ENCODE measurements at regions not wholly inside any gene's neighbourhood (a gene's known extent, or its start where the extent isn't known, plus 50 kb on each side); places are given as distances from the start of the nearest gene placed in this dataset.
"Not testable (repeated sequence)": the region's sequence is repeated elsewhere in the genome, so short reads cannot be mapped to it uniquely, and the experiment has no call there.

DNA sequence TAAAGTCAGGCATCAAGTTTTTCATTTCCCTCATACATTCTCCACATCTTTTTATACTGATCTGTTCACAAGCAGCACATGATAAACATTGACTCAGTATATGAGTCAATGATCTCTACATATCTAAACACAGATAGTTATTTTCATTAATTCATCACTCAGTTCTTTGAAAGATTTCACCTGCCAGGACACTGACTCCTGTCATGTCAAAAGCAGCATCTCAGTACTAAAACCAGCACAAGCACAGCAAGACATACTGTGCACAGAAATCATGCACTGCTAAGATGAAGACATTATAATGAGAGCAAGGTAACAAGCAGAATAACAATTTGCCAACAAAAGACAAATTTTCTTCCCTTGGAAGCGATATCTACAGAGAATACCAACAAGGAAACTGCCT, 206.1 kb upstream of the COX7C start:
- no peak for DNase-seq (ENCODE audit: low spot score)

DNA sequence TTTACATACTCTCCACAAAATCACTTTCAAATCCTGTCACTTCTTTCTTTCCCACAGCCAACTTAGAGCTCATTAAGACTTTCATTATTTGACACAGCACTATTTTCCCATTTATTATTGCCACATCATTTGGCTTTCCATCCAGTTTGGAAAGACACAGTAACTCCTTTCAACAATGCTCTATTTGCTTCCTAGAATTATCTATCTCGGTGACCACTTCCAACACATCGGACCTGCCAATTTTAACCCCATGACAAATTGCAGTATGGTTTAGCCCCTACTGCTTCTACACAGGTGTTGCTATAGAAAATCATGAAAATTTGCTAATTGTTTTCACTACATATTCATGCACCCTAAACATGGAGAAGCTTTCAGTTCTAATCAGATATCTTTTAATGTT, 190.6 kb upstream of the COX7C start:
- DNase-seq (ENCODE audit: low spot score) = no peak

DNA sequence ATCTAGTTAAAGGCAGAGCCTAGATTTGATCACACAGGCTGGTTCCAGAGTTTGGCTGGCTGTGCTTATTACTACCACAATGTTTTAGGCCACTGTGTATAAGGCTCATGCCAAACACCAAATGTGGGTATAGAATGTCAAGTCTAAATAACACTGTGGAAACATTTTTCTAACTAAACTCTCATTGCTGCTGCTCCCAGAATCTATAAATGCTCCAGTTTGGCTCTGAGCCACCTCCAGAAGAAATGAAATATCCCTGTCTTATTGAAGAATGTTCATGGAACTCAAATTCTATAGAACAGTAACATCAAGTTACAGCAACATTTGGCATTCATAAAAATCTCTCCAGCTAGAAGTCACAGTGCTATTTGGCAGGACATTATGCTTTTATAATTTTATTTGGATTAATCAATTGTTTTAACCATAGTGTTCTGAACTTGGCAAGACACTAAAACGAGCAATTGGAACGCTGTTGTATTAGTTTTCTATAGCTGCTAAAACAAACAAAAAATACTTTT, 178.1 kb upstream of the COX7C start:
- DNase-seq (ENCODE audit: low spot score) = no peak

DNA sequence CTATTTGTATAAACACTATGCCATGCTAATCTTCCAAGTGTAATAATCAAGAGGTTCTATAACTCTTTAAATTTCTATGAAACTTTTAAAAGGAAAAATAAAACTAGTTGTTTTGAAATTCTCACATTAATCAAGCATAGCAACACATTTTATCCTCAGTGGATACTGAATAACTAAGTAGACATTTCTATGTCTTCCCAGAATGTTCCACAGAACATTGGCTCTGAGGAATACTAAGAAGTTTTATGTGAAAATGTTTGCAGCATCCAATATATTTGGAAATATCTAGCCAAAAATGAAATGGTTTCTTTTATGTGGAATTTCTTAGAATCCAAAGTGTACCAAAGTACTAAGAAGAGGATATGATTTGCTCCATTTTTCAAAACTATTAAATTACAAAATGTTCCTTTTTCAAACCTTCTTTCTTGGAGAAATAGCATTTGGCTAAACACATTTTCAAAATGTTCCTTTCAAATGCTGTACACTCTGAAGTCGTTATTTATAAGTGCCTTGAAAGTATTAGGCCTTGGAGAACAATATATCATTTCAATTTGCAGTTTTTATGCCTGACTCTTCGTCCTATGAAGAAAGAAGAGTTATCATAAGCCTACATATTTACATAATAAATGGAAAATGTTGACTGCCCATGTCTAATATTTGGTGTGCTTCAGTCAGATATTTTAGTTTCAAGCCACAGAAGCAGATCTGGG, 175.6 kb upstream of the COX7C start:
- DNase-seq (ENCODE audit: low spot score) = no peak

DNA sequence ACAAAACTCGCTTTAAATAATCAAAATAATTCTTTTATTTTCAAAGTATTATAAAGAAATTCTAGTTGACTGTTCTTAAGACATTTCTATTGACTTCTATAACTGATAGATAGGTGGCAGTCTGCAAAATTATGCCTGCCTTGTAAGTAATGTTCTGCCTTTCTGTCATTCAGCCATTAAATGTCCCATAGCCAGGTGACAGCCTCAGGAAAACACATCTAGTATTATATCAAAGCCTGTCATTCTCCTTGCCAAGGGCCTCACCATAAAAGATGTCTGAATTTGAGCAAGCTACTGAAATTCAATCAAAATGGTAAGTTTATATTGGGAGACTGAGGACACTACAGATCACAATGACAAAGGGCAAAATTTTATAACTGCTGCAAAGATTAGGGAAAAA, 170.4 kb upstream of the COX7C start:
- no peak for DNase-seq (ENCODE audit: low spot score)

DNA sequence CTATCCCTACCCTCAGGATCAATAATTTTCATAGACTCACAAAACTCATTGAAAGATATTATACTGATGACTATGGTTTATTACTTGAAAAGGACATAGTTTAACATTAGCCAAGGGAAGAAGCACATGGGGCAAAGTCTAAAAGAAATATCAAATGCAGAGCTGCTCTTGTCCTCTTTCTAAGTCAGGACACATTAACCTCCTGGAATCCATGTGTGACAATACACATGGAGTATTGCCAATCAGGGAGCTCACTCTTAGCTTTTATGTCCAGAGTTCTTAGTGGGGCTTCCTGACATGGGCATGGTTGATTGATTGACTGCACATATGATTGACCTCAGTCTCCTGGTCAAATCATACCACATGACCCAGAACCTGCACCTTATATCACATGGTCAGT, 165.5 kb upstream of the COX7C start:
- no peak for DNase-seq (ENCODE audit: low spot score)

DNA sequence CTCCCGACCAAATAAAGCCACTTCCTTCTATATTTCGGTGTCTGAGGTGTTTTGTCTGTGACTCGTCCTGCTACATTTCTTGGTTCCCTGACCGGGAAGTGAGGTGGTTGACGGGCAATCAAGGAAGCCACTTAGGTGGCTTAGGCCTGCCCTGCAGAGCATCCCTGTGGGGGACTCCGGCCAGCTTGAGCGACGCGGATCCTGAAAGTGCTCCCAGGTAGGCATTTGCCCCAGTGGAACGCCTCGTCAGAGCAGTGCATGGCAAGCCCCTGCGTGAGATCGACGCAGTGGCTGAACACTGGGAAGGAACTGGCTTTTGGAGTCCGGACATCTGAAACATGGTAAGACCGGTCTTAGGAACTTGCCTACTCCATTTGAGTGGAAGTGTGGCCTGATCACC, 157.2 kb upstream of the COX7C start:
- no peak for DNase-seq (ENCODE audit: low spot score)

DNA sequence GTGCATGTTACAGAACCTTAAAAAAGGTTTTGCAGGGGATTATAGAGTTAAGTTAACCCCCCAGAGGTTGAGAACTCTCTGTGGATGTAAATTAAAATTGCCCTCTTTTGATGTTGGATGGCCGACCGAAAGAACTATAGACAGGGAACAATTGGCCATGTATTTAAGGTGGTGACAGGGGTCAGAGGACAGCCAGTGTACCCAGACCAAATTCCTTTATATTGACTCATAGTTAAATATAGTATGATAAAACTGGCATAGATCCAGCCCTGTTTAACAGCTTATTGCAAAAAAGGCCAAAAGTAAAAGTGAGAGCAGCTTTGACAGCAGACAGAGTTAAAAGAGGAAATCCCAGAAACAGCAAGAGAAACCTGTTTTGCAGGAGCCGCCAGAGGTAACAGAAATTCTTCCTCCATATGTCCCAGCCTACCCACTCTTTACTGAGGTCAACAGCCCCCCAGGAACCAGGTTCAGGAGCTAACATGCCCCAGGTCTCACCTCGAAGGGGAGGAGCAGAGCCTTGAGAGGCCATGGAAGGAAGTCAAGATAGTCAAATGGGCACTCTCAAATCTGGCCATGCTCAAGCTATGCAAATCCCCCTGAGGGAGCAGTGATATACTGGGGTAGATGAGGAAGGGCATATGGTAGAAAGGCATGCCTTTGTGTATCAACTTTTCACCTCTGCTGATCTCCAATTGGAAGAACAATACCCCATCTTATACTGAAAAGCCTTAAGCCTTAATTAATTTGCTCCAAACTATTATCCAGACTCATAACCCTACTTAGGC, 156.4 kb upstream of the COX7C start:
- peak; percentile 40 for DNase-seq (ENCODE audit: low spot score)

DNA sequence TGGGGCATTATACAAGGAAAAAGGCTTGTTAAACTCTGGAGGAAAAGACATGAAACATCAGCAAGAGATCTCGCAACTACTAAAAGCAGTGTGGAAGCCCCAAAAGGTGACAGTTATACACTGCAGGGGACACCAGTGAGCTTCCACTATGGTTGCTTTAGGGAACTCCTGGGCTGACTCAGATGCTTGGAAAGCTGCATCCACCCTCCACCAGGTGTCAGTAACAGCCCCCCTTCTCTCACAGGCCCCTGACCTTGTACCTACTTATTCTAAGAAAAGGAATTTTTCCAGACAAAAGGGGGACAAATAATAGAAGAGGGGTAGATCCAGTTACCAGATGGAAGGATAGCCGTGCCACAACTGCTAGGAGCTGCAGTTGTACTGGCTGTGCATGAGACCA, 154.4 kb upstream of the COX7C start:
- no peak for DNase-seq (ENCODE audit: low spot score)

DNA sequence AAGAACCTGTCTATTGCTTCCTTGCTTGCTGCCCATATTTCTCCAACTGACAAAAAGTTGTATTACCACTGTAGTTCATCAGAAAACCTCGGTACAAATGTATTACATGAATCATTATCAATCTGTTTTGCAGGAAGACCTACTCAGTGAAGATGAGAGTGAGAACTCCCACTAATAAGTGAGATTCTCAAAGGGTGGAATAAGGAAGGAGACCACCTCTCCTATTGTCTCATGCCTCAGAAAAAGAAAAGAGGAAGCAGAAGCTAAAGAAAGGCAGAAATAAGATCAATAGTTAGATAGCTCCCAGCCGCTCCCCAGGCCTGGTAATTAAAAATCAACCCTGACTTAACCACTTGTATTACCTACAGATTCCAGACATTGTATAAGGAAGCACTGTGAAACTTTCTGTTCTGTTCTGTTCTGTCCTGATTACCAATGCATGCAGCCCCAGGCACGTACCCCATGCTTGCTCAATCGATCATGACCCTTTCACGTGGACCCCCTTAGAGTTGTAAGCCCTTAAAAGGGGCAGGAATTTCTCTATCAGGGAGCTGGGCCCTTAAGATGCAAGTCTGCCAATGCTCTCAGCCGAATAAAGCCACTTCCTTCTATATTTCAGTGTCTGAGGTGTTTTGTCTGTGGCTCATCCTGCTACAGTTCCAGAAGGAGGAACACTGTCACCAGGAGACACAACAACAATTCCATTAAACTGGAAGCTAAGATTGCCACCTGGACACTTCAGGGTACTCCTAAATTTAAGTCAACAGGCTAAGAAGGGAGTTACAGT, 152.5 kb upstream of the COX7C start:
- no peak for DNase-seq (ENCODE audit: low spot score)

DNA sequence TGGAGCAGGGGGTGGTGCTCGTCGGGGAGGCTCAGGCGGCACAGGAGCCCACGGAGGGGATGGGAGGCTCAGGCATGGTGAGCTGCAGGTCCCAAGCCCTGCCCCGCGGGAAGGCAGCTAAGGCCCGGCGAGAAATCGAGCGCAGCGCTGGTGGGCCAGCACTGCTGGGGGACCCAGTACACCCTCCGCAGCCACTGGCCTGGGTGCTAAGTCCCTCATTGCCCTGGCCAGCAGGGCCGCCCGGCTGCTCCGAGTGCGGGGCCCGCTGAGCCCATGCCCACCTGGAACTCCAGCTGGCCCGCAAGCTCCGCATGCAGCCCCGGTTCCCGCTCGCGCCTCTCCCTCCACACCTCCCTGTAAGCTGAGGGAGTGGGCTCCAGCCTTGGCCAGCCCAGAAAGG, 151.0 kb upstream of the COX7C start:
- not testable (repeated sequence) for DNase-seq (ENCODE audit: low spot score)

DNA sequence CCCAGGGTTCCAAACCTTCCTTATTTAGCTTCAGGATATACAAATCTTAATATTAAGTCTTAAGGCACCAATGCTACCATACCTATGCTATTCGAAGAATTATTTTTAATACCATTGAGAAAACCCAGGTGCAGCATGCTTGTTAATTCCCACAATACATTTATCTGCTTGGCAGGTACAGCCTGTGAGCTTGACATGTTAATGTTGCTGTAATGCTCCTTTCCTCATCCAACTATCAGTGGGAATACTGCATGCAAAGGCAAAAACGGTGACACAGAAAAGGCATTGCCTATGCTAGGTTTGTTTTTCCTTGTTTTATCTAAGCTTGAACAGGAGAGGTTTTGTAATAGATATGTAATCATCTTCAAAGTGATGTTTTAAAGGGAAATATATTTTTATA, 135.7 kb upstream of the COX7C start:
- DNase-seq (ENCODE audit: low spot score) = no peak

DNA sequence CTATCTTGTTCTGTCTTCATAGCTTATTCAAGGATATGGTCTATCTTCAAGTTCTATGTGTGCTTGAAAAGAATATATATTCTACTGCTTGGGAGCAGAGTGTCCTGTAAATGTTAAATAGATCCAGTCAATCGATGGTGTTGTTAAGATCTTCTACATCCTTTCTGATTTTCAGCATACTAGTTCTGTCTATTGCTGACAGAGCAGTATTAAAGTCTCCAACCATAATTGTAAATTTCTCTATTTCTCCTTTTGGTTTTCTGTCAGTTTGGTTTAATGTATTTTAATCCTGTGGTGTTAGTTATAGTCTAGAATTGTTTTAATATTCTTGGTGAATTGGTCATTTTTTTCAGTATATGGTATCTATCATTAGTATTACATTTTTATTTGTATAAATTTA, 124.0 kb upstream of the COX7C start:
- DNase-seq (ENCODE audit: low spot score) = no peak

DNA sequence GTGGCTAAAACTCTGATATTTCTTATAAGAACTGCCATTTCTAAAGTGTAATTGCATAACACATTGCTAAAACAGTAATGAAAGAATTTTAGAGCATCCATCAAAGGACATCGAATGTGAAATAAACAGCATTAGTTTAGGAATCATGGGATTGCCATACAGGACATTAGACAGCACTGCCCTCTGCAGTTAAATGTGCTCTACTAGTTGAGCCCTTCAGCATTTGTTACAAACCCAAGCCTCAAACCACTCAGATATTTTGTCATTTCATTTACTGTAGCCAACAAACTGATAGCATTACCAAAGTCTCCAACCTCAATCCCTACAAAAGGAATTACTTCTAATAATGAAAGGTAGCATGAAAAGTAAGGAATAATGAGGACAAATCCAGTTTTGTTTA, 116.8 kb upstream of the COX7C start:
- DNase-seq (ENCODE audit: low spot score) = no peak

DNA sequence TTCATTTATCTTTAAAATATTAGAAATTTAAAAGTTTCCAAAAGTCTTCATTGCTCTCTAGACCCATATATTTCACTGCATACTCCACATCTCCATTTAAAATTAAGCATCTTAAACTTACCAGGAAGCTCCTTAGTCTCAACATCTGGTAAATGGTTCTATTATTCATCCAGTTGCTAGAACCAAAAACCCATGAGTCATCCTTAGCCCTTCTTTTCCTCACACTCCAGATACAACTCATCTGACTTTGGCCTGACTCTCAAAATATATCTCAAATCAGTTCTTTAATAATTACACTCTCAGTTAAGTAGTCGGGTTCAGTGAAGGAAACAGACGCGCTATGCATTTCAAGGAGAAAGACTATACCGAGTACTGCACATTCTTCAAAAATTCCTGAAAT, 110.2 kb upstream of the COX7C start:
- no peak for DNase-seq (ENCODE audit: low spot score)

DNA sequence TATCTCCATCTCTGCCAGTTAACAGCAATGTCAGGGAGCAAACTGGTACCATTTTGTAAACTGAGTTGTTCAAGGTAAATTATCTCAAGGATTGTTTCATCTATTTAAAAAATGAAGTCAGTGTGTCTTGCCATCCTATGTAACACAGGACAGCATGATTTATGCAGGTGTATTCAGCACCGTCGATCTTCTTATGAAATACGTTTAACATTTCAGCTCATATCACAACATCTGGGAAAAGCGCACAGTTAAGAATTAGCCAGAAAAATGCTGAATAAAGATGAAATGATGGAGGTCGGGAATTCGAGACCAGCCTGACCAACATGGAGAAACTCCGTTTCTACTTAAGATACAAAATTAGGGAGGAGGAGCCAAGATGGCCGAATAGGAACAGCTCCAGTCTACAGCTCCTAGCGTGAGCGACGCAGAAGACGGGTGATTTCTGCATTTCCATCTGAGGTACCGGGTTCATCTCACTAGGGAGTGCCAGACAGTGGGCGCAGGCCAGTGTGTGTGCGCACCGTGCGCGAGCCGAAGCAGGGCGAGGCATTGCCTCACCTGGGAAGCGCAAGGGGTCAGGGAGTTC, 107.3 kb upstream of the COX7C start:
- not testable (repeated sequence) for DNase-seq (ENCODE audit: low spot score)

DNA sequence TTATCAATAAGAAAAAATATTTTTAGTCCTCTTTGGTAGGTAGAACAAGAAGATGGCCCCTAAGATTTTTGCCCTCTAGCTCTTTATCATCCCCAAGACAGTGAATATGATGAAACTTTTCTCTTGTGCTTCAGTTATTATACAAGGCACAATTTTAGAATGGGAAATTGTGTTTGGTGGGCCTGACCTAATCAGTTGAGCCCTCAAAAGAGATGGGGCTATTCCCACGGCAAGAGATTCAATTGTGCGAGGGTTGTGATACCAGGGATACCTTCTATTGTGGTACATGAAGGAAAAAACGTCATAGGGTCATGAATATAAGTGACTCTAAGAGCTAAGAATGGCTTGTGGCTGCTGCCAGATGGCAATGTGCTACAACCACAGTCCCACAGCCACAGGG, 94.0 kb upstream of the COX7C start:
- DNase-seq (ENCODE audit: low spot score) = no peak

DNA sequence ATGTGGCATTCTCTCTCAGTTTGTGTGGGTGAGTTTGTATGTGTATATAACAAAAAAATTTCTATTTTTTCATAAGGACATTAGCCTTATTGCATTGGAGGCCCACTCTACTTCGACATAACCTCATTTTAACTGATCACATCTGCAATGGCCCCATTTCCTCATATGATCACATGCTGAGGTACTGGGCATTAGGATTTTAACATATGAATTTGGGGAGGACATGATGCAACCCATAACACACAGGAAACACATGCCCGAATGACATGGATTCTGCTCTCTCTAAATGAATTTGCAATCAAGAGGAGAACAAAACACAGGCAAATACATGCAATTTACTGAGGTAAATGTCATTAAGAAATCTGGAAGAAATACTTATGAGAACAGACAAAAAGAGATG, 92.1 kb upstream of the COX7C start:
- DNase-seq (ENCODE audit: low spot score) = no peak

DNA sequence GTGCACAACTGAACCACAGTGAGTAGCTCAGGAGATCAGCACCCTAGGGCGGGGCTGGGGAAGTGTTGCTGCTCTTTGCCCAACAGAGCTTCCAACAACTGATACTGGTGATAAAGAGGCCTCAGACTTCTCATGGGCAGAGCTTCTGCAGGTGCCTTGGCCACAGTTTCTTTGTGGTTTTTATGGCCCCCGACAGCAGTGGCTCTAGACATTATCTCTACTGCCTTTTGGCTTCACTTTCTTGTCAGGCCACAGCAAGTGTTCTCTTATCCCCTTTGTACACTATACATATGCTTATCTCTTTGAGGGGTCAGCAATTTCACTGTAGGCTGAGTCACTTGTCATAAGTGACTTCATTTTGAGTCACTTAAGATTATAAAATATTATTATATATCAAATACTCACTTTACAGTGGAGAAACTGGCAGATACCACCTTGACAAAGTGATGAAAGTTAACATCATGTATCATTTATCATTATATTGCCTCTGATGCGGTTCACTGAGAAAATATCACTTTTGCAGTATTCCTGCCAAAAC, 90.9 kb upstream of the COX7C start:
- no peak for DNase-seq (ENCODE audit: low spot score)

DNA sequence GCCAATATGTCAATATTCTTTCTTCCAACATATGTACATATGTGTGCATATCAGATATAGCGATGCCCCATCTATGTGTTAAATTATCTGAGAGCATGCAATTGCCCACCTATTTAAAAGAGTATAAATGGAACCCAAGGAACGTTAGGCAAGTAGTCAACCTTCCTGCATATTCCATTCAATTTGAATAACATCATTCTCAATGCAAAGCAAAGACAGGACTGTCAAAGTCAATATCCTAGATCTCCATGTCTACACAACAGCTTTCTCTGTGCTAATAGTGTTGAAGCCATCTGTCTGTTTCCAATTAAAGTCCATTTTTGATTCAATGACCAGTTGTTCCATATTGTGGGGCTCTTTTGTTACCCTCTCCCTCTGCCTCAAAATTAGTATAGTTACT, 85.3 kb upstream of the COX7C start:
- no peak for DNase-seq (ENCODE audit: low spot score)

DNA sequence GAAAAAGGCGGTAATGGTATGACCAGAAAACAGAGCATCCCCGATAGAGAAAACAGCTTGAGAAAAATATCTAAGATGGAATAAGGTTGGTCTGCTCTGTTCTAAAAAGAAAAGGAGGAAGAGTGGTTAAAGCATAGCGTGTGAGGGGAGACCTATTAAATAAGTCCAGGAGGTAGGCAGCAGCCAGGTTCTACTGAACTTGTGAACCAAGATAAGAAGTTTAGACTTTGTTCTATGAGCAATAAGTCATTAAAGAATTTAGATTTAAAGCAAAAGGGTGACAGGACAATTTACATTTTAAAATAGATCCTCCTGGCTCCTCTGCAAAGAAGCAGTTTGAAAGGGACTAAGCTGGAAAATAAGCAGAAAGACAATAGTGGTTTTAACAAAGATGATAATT, 81.3 kb upstream of the COX7C start:
- DNase-seq (ENCODE audit: low spot score) = peak; percentile 11

DNA sequence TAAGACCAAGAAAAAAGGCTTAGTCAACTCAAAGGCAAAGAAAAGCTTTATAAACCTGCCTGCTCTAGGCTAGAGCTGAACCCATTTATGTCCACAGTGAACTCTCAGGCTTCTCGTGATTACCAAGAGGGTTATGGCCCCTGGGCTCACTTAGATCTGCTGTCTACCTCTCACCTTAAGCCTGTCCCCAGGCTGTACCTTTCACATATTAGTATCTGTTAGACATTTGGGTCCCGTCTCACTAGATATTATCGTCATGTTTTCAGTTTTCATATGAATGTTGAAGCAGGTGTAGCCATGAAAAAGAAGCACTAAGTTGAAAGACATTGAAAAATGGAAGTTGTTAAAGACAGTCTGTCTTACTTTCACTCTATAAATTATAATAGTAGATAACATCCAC, 75.2 kb upstream of the COX7C start:
- DNase-seq (ENCODE audit: low spot score) = no peak
